ENCODE measurements at regions not wholly inside any gene's neighbourhood (a gene's known extent, or its start where the extent isn't known, plus 50 kb on each side); places are given as distances from the start of the nearest gene placed in this dataset.

DNA sequence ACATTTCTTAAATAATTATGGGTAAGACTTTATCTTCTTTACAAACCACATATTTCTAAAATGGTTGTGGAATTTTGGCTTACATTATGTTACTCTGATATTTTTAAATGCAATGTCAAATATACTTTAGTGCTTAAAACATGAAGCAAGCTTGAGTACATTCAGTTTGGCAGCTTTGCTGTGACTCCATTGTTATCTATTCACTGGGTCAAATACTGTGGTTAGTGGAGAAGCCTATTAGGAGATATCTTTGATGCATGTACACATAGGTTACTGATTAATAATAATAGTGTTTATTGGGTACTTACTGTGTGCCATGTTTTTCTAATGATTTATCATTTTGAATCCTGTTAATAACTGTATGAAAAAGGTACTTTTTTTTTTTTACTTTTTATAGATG is 520.4 kb upstream of the B3GALT2 start:
- Histone ChIP-seq H3K36me3 (ENCODE audit: control insufficient read depth, insufficient read depth, low read length) (no peaks in the 10 kb centered on the region), H3K4me1 (no peaks in the 10 kb centered on the region), H3K9me3 (no peaks in the 10 kb centered on the region), H3K27me3 (replicated peaks; ENCODE audit: control insufficient read depth, insufficient read depth, low read length) (no peaks in the 10 kb centered on the region), H3K4me3 (ENCODE audit: low read depth, low read length) (no peak overlapping the region)
- no TSS peak for BruUV-seq (replicated peaks)
- DNase-seq = no peak
- ChIA-PET CTCF (no interaction called here), POLR2A (no interaction called here)
- no peaks in the 10 kb centered on the region for H3K4me1 Mint-ChIP-seq (ENCODE audit: low read depth, unreplicated experiment)
- H3K36me3 Mint-ChIP-seq (ENCODE audit: insufficient read depth, unreplicated experiment) = no peaks in the 10 kb centered on the region
- no peaks in the 10 kb centered on the region for H3K27me3 Mint-ChIP-seq (ENCODE audit: insufficient read depth, unreplicated experiment)
- H3K9me3 Mint-ChIP-seq (ENCODE audit: unreplicated experiment) = no peaks in the 10 kb centered on the region
- intact Hi-C loops (cut with micrococcal nuclease; ENCODE audit: unreplicated experiment) = no loop called here
- no peak overlapping the region for H3K4me3 Mint-ChIP-seq (ENCODE audit: unreplicated experiment)
- no peak overlapping the region for H3K27ac Mint-ChIP-seq (ENCODE audit: unreplicated experiment)
- TF ChIP-seq, protein P1, sequence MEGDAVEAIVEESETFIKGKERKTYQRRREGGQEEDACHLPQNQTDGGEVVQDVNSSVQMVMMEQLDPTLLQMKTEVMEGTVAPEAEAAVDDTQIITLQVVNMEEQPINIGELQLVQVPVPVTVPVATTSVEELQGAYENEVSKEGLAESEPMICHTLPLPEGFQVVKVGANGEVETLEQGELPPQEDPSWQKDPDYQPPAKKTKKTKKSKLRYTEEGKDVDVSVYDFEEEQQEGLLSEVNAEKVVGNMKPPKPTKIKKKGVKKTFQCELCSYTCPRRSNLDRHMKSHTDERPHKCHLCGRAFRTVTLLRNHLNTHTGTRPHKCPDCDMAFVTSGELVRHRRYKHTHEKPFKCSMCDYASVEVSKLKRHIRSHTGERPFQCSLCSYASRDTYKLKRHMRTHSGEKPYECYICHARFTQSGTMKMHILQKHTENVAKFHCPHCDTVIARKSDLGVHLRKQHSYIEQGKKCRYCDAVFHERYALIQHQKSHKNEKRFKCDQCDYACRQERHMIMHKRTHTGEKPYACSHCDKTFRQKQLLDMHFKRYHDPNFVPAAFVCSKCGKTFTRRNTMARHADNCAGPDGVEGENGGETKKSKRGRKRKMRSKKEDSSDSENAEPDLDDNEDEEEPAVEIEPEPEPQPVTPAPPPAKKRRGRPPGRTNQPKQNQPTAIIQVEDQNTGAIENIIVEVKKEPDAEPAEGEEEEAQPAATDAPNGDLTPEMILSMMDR (IDR thresholded peaks at IDR 0.05; ENCODE audit: insufficient read depth in 1 of 2, low read depth in 1 of 2, low read length in 1 of 2, severe bottlenecking in 1 of 2, unreplicated experiment in 1 of 2) = no peak

DNA sequence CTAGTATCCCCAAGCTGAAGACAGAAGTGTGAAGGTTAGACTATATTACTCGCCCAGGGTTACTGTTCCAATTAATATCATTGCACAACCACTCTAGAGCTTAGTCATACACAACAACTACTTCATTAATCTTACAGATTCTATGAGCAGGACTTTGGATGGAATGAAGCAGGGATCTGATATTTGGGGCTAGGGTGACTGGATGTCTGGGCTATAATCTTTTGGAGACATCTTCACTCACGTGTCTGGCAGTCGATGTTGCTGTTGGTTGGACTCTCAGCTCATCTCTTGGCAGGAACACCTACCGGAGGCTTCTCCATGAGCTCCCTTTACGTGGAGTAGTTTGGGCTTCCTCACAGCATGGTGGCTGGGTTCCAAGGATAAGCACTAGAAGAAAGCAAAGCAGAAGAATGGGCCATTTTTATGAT is 519.2 kb upstream of the B3GALT2 start:
- H3K4me3 ChIP-seq (ENCODE audit: low read depth, low read length) = no peak overlapping the region
- no peaks in the 10 kb centered on the region for H3K9me3 Mint-ChIP-seq (ENCODE audit: unreplicated experiment)
- H3K27me3 Mint-ChIP-seq (ENCODE audit: insufficient read depth, unreplicated experiment) = no peaks in the 10 kb centered on the region
- DNase-seq = no peak
- H3K4me1 ChIP-seq = no peaks in the 10 kb centered on the region
- H3K27me3 ChIP-seq (replicated peaks; ENCODE audit: control insufficient read depth, insufficient read depth, low read length) = no peaks in the 10 kb centered on the region
- BruUV-seq (replicated peaks) = no TSS peak
- no peaks in the 10 kb centered on the region for H3K36me3 ChIP-seq (ENCODE audit: control insufficient read depth, insufficient read depth, low read length)
- no peaks in the 10 kb centered on the region for H3K36me3 Mint-ChIP-seq (ENCODE audit: insufficient read depth, unreplicated experiment)
- TF ChIP-seq, protein P1 (IDR thresholded peaks at IDR 0.05; ENCODE audit: insufficient read depth in 1 of 2, low read depth in 1 of 2, low read length in 1 of 2, severe bottlenecking in 1 of 2, unreplicated experiment in 1 of 2) = no peak
- H3K27ac Mint-ChIP-seq (ENCODE audit: unreplicated experiment) = no peak overlapping the region
- CTCF ChIA-PET = no interaction called here
- no peaks in the 10 kb centered on the region for H3K9me3 ChIP-seq
- H3K4me1 Mint-ChIP-seq (ENCODE audit: low read depth, unreplicated experiment) = no peaks in the 10 kb centered on the region
- POLR2A ChIA-PET = no interaction called here
- no peak overlapping the region for H3K4me3 Mint-ChIP-seq (ENCODE audit: unreplicated experiment)
- intact Hi-C loops (cut with micrococcal nuclease; ENCODE audit: unreplicated experiment) = no loop called here

DNA sequence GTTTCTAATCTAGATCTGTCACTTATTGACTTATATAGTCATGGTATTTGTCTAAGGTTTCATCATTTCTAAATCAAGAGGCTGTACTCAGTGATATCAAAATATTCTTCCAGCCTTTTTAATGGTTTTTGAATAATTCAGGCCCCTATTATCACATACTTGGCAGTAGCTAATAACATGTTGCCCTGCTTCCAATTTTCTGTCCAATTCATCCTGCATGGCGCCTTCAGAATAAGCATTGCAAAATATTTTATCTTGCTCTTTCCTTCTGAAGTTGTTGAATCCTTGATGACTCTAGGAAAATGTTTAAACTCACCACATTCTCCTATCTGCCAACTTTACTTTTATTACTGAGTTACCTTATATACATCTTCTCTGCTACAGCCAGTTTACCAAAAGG is 517.2 kb upstream of the B3GALT2 start:
- Mint-ChIP-seq H3K4me1 (ENCODE audit: low read depth, unreplicated experiment) (no peaks in the 10 kb centered on the region), H3K4me3 (ENCODE audit: unreplicated experiment) (no peak overlapping the region), H3K9me3 (ENCODE audit: unreplicated experiment) (no peaks in the 10 kb centered on the region), H3K27ac (ENCODE audit: unreplicated experiment) (no peak overlapping the region), H3K36me3 (ENCODE audit: insufficient read depth, unreplicated experiment) (no peaks in the 10 kb centered on the region), H3K27me3 (ENCODE audit: insufficient read depth, unreplicated experiment) (no peaks in the 10 kb centered on the region)
- no TSS peak for BruUV-seq (replicated peaks)
- H3K9me3 ChIP-seq = no peaks in the 10 kb centered on the region
- ChIA-PET POLR2A (no interaction called here), CTCF (no interaction called here)
- TF ChIP-seq, protein P1 (IDR thresholded peaks at IDR 0.05; ENCODE audit: insufficient read depth in 1 of 2, low read depth in 1 of 2, low read length in 1 of 2, severe bottlenecking in 1 of 2, unreplicated experiment in 1 of 2) = no peak
- no peaks in the 10 kb centered on the region for H3K36me3 ChIP-seq (ENCODE audit: control insufficient read depth, insufficient read depth, low read length)
- no peak for DNase-seq
- no peak overlapping the region for H3K4me3 ChIP-seq (ENCODE audit: low read depth, low read length)
- H3K27me3 ChIP-seq (replicated peaks; ENCODE audit: control insufficient read depth, insufficient read depth, low read length) = no peaks in the 10 kb centered on the region
- intact Hi-C loops (cut with micrococcal nuclease; ENCODE audit: unreplicated experiment) = no loop called here
- H3K4me1 ChIP-seq = no peaks in the 10 kb centered on the region
